Uterus (tissue), 2 donors: ENCODE measurements at regions not wholly inside any gene's neighbourhood (a gene's known extent, or its start where the extent isn't known, plus 50 kb on each side); places are given as distances from the start of the nearest gene placed in this dataset.

Source experiments
- POLR2A ChIP-seq, 2 donors: fragments of 450-650 bp; IDR thresholded peaks; one replicate each; pipeline ENCODE4 v1.6.1; 2016; ENCODE audit warnings: antibody characterized with exemption in 2 of 2, mild to moderate bottlenecking in 1 of 2, moderate library complexity in 1 of 2
- TF ChIP-seq, protein P1 (sequence below), 4 experiments: fragments of 200-600 bp in 2 of 4; fragments of 450-650 bp in 2 of 4; sonication (generic) in 2 of 4; IDR thresholded peaks; one replicate each; pipeline ENCODE4 v1.5.1; 2016 to 2019; ENCODE audit warnings: antibody characterized with exemption in 4 of 4, mild to moderate bottlenecking in 2 of 4, moderate library complexity in 1 of 4

DNA sequence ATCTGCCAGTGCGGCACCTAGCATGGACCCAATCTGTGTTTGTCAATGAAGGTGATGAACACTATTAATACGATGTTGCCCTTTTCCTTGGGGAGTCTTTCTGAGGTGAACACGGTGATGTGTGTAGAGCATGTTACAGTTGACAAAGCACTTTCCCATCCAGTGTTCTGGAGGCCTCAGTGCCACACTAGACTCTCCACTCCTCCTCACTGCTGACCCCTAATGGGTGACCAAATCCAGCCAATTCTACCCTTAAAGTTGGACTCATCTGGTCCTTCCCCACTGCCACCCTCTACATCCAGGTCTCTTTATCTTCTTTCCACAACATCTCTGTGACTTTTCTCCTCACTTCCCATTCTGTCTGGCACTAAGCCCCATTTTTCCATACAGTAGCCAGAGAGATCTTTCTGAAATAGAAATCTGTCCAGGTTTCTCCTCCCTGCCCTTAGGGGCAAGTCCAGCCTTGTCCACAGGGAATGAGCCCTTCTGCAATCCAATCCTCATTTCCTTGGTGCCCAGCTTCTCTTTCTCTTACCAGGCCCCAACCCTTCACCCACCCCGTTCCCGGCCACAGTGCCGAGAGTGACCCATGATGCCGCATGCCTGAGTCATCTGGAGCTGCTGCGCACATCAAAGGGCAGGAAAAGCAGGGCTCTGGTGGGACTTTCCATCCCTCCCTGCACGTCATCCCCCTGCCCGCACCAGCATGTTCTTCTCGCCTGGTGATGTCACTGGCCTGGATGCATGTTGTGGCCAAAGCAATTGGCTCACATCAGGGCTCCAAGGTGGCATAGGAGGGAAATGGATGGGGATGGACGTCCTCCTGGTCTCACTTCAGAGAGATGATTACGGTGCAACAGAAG lies 64.2 kb downstream of the RASSF10 start:
- TF ChIP-seq, protein P1, sequence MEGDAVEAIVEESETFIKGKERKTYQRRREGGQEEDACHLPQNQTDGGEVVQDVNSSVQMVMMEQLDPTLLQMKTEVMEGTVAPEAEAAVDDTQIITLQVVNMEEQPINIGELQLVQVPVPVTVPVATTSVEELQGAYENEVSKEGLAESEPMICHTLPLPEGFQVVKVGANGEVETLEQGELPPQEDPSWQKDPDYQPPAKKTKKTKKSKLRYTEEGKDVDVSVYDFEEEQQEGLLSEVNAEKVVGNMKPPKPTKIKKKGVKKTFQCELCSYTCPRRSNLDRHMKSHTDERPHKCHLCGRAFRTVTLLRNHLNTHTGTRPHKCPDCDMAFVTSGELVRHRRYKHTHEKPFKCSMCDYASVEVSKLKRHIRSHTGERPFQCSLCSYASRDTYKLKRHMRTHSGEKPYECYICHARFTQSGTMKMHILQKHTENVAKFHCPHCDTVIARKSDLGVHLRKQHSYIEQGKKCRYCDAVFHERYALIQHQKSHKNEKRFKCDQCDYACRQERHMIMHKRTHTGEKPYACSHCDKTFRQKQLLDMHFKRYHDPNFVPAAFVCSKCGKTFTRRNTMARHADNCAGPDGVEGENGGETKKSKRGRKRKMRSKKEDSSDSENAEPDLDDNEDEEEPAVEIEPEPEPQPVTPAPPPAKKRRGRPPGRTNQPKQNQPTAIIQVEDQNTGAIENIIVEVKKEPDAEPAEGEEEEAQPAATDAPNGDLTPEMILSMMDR (IDR thresholded peaks at IDR 0.05) = no peak
- no peak for TF ChIP-seq POLR2A (IDR thresholded peaks at IDR 0.05)
